ENCODE measurements at regions not wholly inside any gene's neighbourhood (a gene's known extent, or its start where the extent isn't known, plus 50 kb on each side); places are given as distances from the start of the nearest gene placed in this dataset.

DNA sequence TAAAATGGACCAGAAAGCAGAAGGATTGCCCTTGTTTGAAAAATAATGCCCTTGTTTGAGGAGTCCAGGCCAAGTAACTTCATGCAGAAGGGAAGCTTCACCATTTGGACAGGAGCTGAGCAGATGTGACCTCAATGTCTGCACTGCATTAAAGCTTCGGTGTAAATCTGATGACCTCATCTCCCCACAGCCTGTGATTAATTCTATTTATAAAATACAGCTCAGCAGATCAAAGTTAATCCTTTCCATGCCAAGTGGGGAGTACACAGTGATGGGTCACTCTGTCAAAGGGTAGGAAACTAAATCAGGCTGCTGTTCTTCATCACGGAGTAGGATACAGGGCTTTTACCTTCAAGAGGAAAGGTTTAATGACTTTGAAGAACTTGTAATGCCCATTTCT lies 533.7 kb downstream of the RPS29 start:
- no peak for DNase-seq (ENCODE audit: low spot score)
- TF ChIP-seq, protein P1, sequence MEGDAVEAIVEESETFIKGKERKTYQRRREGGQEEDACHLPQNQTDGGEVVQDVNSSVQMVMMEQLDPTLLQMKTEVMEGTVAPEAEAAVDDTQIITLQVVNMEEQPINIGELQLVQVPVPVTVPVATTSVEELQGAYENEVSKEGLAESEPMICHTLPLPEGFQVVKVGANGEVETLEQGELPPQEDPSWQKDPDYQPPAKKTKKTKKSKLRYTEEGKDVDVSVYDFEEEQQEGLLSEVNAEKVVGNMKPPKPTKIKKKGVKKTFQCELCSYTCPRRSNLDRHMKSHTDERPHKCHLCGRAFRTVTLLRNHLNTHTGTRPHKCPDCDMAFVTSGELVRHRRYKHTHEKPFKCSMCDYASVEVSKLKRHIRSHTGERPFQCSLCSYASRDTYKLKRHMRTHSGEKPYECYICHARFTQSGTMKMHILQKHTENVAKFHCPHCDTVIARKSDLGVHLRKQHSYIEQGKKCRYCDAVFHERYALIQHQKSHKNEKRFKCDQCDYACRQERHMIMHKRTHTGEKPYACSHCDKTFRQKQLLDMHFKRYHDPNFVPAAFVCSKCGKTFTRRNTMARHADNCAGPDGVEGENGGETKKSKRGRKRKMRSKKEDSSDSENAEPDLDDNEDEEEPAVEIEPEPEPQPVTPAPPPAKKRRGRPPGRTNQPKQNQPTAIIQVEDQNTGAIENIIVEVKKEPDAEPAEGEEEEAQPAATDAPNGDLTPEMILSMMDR (IDR thresholded peaks at IDR 0.05; ENCODE audit: extremely low read depth, missing control alignments) = no peak

DNA sequence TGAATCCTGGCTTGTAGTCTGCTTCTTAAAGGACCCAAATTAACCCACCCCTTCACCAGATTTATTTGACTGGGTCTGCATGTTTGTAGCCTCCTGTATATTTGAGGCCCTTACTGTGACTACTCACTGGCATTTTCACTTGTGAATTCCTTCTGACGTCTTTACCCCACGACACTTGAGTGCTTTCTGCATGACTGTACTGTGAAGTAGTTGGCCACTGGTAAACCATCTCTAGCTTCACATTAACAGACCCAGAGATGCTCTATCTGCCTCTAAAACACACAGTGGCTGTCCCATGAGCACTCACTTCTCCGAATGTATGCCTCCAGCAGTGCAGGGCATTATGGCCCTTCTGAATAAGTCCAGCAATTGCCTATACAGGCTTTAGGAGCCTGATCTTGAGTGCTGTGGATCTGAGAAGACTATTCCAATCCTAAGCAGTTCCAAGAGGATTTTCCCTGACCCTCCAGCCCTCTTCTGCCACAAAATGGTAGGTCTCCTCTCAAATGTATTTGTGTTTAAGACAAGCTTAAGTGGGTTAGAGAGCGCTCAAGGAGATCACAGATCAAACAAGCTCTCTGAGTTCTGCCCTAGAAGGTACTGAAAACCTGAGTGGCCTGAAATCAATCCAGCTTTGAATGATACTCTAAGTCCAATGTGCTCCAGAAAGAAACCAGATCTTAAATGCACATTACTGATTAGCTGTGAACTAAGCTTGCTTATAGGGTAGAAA lies 534.7 kb downstream of the RPS29 start:
- DNase-seq (ENCODE audit: low spot score) = no peak
- TF ChIP-seq, protein P1 (IDR thresholded peaks at IDR 0.05; ENCODE audit: extremely low read depth, missing control alignments) = no peak

DNA sequence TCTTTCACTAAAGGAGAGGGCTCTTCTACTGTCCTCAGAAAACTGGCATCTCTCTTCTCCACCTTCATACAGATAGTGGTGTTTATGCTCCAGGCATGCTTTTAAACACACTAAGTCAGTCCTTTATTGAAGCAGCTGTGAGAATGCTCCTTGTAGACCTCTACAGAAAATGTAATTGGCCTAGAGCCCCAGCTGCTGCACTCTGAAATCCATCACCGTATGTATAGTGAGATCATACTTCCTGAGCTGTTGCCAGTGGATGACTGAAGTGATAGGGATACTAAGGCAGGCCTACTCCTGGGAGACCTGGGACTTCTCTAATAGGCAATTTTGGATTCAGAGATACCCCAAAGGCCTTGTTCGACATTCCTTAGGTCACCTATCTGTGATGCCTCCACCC lies 535.4 kb downstream of the RPS29 start:
- TF ChIP-seq, protein P1 (IDR thresholded peaks at IDR 0.05; ENCODE audit: extremely low read depth, missing control alignments) = no peak
- DNase-seq (ENCODE audit: low spot score) = no peak

DNA sequence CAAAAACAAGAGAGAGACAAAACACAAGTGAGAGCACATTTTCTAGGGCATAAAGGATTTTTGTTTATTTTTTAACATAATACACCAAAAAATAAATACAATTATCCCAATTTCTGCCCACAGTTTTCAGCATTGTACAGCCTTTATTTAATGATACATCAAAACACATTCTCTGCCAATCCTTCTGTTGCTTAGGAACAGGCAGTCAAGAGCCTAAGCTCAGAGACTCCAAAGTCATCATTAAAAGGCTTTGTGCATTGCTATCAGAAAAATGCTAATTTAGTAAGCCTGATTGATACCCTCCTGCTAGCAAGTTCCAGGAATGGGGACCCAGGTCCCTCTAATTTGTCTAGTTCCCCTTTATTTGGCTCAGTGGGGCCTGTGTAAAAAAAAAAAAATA lies 536.5 kb downstream of the RPS29 start:
- TF ChIP-seq, protein P1 (IDR thresholded peaks at IDR 0.05; ENCODE audit: extremely low read depth, missing control alignments) = no peak
- no peak for DNase-seq (ENCODE audit: low spot score)

DNA sequence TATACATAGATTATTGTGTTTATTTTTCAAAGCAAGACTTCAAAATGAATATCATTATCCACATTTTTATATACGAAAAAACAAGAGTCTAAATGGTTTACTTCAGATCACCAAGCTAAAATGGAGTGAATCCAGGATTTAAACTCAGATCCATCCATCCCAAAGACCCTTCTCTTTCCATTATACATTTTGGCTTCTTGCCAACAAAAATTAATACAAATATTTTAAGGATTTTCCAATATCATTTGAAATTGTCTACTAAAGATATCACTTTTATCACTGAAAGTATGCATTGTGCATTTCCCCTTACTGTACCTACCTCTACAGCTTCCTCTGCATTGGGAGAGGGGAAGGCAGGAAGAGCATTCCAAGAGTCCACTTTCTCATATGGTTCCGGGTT lies 541.2 kb downstream of the RPS29 start:
- no peak for DNase-seq (ENCODE audit: low spot score)
- TF ChIP-seq, protein P1 (IDR thresholded peaks at IDR 0.05; ENCODE audit: extremely low read depth, missing control alignments) = no peak

DNA sequence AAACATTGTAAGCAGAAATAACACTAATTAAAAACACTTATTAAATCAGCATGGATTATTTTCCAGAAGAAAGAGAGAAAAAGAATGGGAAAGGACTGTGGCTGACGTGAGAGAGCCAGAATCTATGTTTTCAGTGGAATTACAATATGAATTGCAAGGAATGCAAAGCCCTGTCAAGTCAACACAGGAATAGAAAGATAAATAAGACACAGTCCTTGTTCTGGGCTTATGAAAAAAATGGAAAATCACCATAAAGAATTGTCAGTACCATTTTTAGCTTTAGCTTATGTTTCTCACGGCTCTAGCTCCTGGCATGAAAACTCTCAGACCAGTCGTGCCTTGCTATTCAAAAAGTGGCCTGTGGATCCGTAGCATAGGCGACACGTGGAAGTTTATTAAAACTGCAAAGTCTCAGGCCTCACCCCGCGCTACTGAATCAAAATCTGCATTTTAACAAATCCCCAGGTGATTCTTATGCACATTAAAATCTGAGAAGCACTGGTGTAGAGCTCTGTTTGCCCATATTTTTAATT lies 549.1 kb downstream of the RPS29 start:
- TF ChIP-seq, protein P1 (IDR thresholded peaks at IDR 0.05; ENCODE audit: extremely low read depth, missing control alignments) = no peak
- DNase-seq (ENCODE audit: low spot score) = no peak

DNA sequence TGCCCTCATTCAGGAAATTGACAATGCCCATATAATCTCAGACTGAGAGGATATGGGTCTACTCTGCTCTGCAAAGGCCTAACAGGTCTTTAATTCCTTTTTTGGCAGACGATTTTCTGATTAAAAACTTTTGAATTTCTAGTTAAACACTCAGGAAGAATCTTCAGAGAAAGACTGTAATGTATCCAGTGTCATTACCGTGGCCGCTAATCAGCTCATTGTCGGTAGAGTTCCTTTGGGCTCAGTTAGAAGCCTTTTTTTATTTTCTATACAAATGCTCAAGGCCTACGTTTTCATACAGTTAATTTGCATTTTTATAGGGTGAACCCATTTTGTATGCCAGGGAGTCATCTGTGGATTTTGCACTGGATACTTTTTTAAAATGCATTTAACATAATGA lies 549.9 kb downstream of the RPS29 start:
- TF ChIP-seq, protein P1 (IDR thresholded peaks at IDR 0.05; ENCODE audit: extremely low read depth, missing control alignments) = no peak
- no peak for DNase-seq (ENCODE audit: low spot score)

All from GM20000 (cell line).